ENCODE measurements at regions not wholly inside any gene's neighbourhood (a gene's known extent, or its start where the extent isn't known, plus 50 kb on each side); places are given as distances from the start of the nearest gene placed in this dataset.

- DNase-seq (ENCODE audit: low read depth): no peak
- TF ChIP-seq CTCF (IDR thresholded peaks at IDR 0.05; ENCODE audit: low read length, missing control alignments): no peak
- H3K4me3 ChIP-seq (replicated peaks; ENCODE audit: low read depth, low read length): no peak overlapping the region
These were observed 61.2 kb upstream of the RXRA start for GRCh38 chr9:134265078-134265477.

GRCh38 chr9:134266418-134266817 is 59.8 kb upstream of the RXRA start:
- DNase-seq (ENCODE audit: low read depth): no peak
- TF ChIP-seq CTCF (IDR thresholded peaks at IDR 0.05; ENCODE audit: low read length, missing control alignments): no peak
- H3K4me3 ChIP-seq (replicated peaks; ENCODE audit: low read depth, low read length): no peak overlapping the region

- no peak overlapping the region for H3K4me3 ChIP-seq (replicated peaks; ENCODE audit: low read depth, low read length)
- TF ChIP-seq CTCF (IDR thresholded peaks at IDR 0.05; ENCODE audit: low read length, missing control alignments): no peak
- DNase-seq (ENCODE audit: low read depth): no peak
These were observed 58.9 kb upstream of the RXRA start for GRCh38 chr9:134267305-134267880.

GRCh38 chr9:134267881-134268724 is 58.2 kb upstream of the RXRA start:
- DNase-seq (ENCODE audit: low read depth): no peak
- TF ChIP-seq CTCF (IDR thresholded peaks at IDR 0.05; ENCODE audit: low read length, missing control alignments): no peak
- H3K4me3 ChIP-seq (replicated peaks; ENCODE audit: low read depth, low read length): no peak overlapping the region

- TF ChIP-seq CTCF (IDR thresholded peaks at IDR 0.05; ENCODE audit: low read length, missing control alignments): no peak
- no peak for DNase-seq (ENCODE audit: low read depth)
These were observed 57.5 kb upstream of the RXRA start for GRCh38 chr9:134268747-134269146.

GRCh38 chr9:134271338-134272301 is 54.6 kb upstream of the RXRA start:
- no peak overlapping the region for H3K4me3 ChIP-seq (replicated peaks; ENCODE audit: low read depth, low read length)
- no peak for DNase-seq (ENCODE audit: low read depth)
- no peak for TF ChIP-seq CTCF (IDR thresholded peaks at IDR 0.05; ENCODE audit: low read length, missing control alignments)

More at GRCh38 chr9:134268747-134269146, 57.5 kb upstream of the RXRA start:
- no peak overlapping the region for H3K4me3 ChIP-seq (replicated peaks; ENCODE audit: low read depth, low read length)

Data from fibroblast of pulmonary artery (primary cell).